Left kidney (tissue), 1 donor: ENCODE measurements at regions not wholly inside any gene's neighbourhood (a gene's known extent, or its start where the extent isn't known, plus 50 kb on each side); places are given as distances from the start of the nearest gene placed in this dataset.
A peak's percentile ranks its signal among the peaks of the same experiment; 100 is the strongest.
"Not testable (repeated sequence)": the region's sequence is repeated elsewhere in the genome, so short reads cannot be mapped to it uniquely, and the experiment has no call there.

Experiments
- DNase-seq: peaks from one replicate; pipeline ENCODE4 v3.0.0-alpha.2; 2013

DNA sequence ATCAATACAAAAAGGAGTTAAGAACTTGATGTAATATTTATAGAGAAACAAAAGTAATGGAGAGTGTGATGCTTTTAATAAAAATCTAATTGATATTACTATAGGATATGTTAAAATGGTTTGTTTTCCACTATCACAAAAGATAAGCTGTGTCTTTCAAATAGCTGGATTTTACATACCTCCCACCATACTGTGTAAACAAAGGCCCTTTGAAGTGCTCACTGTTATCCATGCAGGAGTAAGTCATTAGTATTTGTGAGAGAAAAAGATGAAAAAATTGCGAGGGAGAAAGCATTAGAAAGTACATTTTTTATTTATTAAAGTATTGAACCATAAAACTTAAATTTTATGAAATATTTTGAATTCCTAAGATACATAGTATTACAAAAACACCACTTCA, 733.0 kb downstream of the GRIK2 start:
- no peak for DNase-seq

DNA sequence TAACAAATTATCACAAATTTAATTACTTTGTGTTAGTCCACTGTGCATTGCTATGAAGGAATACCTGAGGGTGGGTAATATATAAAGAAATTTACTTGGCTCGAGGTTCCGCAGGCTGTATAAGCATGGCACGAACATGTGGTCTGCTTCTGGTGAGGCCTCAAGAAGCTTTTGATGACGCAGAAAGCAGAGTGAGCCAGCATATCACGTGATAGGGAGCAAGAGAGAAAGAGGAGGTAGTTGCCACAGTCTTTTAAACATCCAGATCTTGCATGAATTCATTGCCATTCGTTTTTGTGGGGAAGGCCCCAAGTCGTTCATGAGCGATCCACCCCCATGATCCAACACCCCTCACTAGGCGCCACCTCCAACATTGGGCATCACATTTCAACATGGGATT, 733.7 kb downstream of the GRIK2 start:
- no peak for DNase-seq

DNA sequence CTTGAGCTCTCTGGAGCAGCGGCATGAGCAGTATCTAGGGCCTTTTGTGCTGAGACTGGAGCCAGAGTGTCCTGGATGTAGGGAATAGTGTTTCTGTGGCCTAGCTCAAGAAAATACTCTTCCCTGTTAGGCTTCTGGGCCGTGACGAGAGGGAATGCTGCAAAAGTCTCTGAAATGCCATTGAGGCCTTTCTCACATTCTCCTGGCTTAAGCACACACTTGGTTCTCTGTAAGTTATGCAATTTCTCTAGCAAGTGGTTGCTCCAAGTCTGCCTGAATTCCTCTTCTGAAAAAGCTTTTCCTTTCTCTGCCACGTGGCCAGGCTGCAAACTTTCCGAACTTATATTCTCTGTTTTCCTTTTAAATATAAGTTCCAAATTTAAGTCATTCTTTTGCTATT, 744.4 kb downstream of the GRIK2 start:
- no peak for DNase-seq

DNA sequence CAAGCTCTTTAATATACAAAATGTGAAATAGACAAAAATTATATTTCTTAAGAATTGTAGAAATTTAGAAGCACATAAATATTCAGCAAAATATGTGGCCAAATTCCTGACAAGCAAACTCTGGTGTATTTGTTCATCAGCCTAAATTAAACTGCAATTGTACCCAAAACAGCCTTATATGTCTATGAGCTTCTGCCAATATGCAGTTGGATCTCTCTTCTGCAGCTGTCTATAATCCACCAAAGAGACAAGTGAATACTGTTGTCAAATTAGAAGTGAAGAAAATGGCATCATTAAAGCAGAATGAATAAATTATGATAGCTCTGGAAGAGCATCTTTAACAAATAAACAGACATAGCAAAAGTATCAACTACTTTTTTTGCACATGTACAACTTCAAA, 755.7 kb downstream of the GRIK2 start:
- no peak for DNase-seq

DNA sequence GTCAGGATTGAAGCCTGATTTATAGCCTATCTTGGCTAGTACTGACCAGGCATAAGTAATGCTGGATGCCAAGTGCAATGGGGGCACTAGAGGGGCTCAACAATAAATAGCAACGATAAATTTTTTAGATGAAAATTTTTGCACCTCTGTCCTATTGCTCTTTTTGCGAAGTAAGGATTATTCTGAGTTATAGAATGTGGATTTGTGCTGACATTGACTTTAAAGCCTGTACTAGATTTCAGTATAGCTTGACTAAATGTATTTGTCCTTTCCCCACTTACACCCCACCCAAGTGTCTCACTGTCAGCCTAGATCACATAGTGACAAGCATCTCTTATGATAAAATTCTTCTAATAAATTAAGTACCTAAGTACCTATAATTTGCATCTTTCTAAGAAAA, 757.0 kb downstream of the GRIK2 start:
- DNase-seq: peak; percentile 6

DNA sequence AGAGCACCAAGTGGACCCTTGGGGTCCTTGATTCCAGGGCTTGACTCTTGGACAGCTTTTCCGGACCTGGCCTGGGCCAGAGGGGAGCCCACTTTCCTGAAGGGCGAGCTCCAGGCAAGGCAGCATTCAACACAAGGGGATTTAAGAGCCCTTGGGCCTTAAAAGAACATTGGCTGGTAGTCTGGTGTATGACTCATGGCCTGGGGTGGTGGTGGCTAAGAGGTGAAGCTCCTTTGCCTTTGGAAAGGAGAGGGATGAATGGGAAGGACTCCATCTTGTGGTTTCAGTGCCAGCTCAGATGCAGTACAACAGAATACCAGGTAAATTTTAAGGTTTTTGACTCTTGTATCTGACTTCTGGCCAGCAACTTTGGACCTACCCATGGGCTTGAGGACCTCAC, 760.7 kb downstream of the GRIK2 start:
- no peak for DNase-seq

DNA sequence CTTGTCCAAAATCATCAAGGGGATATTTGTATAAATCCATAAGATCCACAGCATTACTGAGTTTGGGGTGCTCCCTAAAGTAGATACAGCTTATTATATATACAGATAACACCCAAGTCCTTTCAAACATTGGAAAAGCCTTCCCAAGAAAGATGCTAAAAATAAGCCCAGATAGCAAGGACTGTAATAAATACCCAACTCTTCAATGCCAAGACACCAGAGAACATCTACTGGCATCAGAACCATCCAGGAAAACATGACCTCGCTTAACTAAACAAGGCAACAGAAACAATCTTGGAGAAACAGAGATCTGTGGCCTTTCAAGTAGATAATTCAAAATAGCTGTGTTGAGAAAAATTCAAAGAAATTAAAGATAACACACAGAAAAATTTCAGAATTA, 761.4 kb downstream of the GRIK2 start:
- no peak for DNase-seq

DNA sequence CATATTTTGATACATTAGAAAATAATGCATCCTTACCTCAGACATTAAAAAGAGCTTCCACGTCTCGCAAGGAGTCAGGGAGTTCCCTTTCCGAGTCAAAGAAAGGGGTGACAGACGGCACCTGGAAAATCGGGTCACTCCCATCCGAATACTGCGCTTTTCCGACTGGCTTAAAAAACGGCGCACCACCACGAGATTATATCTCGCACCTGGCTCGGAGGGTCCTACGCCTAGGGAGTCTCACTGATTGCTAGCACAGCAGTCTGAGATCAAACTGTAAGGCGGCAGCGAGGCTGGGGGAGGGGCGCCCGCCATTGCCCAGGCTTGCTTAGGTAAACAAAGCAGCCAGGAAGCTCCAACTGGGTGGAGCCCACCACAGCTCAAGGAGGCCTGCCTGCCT, 776.3 kb downstream of the GRIK2 start:
- not testable (repeated sequence) for DNase-seq

DNA sequence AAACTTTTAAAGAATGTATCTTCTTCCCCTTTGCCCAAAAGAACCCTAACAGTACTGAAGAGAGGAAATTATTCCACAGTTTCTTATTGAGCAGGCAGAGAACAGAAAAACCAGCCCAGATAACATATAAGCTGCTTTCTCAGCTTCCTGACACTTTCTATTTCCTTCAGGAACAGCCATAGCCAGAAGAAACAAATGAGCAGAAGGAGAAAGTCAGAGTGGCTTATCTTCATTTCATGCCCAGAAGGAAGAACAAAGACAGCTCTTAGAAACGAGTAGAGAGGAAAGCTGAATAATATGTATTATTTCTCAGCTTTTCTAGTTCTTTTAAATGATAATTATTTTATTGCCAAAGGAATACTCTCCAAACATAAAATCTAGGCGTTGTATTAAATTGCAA, 793.7 kb downstream of the GRIK2 start:
- no peak for DNase-seq

DNA sequence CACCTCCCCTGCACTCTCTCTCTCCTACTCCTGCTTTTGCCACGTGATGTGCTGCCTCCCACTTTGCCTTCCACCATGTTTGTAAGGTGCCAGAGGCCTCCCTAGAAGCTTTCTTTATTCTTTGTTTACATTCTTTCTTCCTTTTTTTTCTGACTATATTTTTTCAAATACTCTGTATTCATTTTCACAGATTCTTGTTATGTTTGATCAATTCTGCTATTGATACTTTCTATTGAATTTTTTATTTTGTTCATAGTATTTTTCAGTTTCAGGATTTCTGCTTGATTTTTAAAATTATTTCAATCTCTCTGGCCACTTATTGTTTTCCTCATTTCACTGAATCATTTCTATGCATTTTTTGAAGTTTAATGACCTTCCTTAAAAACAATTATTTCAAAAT, 801.8 kb downstream of the GRIK2 start:
- no peak for DNase-seq

DNA sequence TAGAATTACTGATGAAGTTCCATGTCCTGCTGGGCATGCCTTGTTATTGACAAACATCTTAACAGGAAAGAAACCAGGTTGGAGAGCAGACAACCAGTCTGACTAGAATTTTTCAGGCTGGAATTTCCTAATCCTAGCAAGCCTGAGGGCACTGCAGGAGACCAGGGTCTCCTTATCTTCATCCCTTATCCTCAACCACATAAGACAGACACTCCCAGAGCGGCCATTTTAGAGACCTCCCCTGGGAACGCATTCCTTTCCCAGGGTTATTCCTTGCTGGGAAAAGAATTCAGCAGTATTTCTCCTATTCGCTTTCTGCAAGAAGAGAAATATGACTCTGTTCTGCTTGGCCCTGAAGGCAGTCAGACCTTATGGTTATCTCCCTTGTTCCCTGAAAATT, 803.7 kb downstream of the GRIK2 start:
- no peak for DNase-seq

DNA sequence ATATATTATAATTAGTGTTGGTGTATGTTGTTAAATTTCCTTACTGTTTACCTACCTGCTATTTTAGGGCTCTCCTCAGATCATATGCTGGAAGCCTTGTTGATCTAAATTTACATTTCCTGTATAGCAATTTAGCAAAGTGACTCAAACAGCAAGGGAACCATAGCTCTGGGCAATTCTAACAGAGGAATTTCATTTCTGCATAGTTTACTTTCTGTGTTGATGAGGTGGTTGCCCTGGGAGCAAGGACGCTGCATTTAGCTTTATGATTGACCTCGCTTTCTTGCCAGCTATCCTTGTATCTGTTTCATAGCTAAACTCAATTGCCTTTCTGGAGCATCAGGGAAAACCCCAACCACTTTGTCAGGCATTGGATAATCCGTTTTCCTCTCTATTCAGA, 810.8 kb downstream of the GRIK2 start:
- no peak for DNase-seq

DNA sequence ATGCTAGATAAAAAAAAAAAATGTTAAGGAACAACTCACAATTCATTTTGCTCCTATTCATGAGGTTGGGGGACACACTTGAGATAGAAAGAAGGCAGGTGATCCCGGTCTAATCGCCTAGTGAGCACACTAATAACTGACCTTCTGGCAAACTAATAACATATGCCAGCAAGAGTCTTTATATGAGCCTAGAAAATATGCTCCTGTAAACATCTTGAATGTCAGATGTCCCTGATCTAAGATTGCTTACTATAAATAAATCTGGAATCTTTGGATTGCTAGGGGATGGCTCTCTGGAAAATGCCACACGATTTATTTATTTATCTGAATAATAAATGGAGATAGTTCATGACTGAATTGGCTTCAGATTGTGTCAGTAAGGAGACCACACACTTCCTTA, 821.9 kb downstream of the GRIK2 start:
- DNase-seq: no peak

DNA sequence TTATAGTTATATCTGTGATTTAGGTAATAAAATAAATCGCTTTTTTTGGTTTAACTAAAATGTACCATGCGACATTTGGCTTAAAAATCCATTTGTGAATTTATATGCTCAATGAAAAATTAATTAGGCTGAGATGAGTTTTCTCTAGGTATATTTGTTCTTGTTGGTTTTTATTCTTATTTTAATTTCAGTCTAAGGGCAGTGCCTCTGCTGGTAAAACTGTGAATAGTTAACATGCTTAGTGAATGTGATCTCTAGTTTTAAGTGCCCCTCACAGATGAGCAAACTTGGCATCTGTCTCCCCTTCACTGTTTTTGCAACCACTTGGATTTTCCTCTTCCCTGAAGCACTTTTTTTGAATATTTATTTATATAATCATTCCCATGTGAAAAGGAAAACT, 822.7 kb downstream of the GRIK2 start:
- DNase-seq: no peak

DNA sequence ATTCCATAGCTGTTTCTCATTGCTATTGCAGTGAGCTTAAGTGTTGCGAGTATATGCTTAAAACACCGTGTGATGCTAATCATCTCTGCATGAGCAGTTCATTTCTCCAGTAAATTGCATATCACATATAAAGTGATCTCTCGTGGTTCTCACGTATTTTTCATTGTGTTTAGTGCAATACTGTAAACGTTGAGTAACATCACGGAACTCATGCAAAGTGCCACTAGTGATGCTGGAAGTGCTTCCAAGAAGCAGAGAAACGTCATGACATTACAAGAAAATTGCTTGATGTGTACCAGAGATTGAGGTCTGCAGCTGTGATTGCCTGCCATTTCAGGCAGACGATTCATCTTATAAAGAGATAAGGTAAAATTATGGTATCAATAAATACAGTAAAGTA, 830.4 kb downstream of the GRIK2 start:
- no peak for DNase-seq

DNA sequence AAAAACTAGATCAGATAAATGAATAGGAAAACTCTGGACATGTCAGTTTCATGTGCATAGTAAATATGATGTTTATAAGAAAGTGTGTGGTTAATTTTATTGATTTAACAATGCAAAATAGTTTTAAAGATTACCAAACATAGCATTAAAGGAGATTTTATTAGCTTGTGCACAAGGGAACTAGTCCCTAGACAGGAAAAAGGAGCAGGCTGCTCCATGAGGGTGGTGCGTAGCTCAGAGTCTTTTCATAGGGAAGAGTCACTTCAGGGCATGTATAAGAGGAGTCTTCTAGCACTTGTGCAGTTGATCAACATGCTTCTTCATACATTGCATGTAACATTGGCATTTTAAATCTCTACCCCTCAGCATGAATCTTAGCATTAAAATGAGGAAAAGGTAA, 835.8 kb downstream of the GRIK2 start:
- no peak for DNase-seq
